ENCODE measurements at regions not wholly inside any gene's neighbourhood (a gene's known extent, or its start where the extent isn't known, plus 50 kb on each side); places are given as distances from the start of the nearest gene placed in this dataset.

DNA sequence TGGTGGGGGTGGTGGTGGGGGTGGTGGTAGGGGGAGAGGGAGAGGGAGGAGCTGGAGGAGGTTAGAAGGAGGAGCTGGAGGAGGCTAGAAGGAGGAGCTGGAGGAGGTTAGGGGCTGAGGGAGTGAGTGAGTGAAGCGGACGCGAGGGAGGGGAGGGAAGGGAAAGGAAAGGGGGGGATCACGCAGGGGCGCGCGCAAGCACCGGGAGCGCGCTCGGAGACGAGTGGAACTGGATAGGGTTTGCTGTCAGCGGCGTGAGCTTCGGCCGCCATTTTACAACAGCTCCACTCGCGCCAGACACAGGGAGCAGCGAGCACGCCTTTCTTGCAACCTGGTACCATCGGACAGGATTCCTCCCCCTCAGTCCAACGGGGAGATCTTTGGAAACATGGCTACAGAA, 90.5 kb upstream of the FERMT1 start:
- Histone ChIP-seq H3K27me3 (replicated peaks; ENCODE audit: insufficient read depth) (no peaks in the 10 kb centered on the region), H3K27ac (no peak overlapping the region), H3K9me3 (no peaks in the 10 kb centered on the region), H3K4me3 (no peak overlapping the region), H3K36me3 (no peaks in the 10 kb centered on the region), H3K4me1 (ENCODE audit: control insufficient read depth in 1 of 2, low read depth in 2 of 2) (no peaks in the 10 kb centered on the region)
- DNase-seq (ENCODE audit: low spot score) = no peak
- TF ChIP-seq, protein P1, sequence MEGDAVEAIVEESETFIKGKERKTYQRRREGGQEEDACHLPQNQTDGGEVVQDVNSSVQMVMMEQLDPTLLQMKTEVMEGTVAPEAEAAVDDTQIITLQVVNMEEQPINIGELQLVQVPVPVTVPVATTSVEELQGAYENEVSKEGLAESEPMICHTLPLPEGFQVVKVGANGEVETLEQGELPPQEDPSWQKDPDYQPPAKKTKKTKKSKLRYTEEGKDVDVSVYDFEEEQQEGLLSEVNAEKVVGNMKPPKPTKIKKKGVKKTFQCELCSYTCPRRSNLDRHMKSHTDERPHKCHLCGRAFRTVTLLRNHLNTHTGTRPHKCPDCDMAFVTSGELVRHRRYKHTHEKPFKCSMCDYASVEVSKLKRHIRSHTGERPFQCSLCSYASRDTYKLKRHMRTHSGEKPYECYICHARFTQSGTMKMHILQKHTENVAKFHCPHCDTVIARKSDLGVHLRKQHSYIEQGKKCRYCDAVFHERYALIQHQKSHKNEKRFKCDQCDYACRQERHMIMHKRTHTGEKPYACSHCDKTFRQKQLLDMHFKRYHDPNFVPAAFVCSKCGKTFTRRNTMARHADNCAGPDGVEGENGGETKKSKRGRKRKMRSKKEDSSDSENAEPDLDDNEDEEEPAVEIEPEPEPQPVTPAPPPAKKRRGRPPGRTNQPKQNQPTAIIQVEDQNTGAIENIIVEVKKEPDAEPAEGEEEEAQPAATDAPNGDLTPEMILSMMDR (IDR thresholded peaks at IDR 0.05) = no peak
- ATAC-seq (ENCODE audit: insufficient number of reproducible peaks, low FRiP score, low read depth) = no peak

DNA sequence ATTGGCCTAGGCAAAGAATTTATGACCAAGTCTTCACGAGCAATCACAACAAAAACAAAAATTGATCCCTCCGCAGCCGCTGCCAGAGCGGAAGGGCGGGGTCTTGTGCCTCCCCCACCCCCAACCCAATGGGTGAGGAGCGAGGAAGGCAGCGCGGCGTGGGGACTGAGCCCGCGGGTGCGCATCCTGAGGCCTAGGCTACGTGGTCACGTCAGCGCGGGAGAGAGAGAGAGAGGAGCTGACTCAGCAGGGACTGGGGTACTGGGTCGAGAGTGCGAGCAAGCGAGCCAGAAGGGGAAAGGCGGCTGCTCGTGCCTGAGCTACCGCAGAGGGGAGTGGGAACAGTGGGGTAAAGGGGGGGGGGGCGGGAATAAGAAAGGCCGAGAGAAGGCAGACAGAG, 90.1 kb upstream of the FERMT1 start:
- TF ChIP-seq, protein P1 (IDR thresholded peaks at IDR 0.05) = no peak
- Histone ChIP-seq H3K9me3 (no peaks in the 10 kb centered on the region), H3K27ac (no peak overlapping the region), H3K4me1 (ENCODE audit: control insufficient read depth in 1 of 2, low read depth in 2 of 2) (no peaks in the 10 kb centered on the region), H3K36me3 (no peaks in the 10 kb centered on the region), H3K4me3 (no peak overlapping the region), H3K27me3 (replicated peaks; ENCODE audit: insufficient read depth) (no peaks in the 10 kb centered on the region)
- DNase-seq (ENCODE audit: low spot score) (no peak), ATAC-seq (ENCODE audit: insufficient number of reproducible peaks, low FRiP score, low read depth) (no peak)

DNA sequence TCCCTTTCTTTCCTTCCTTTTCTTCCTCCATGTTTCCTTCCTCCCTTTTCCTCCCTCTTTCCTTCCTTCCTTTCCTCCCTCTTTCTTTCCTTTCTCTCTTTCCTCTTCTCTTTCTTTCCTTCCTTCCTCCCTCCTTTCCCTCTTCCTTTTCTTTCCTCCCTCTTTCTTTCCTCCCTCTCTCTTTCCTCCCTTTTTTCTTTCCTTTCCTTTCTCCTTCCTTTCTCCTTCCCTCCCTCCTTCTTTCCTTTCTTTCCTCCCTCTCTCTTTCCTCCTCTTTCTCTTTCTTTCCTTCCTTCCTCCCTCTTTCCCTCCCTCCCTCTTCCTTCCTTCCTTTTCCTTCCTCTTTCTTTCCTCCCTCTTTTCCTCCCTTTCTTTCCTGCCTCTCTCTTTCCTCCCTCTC, 86.3 kb upstream of the FERMT1 start:
- Histone ChIP-seq H3K4me3 (no peak overlapping the region), H3K27me3 (replicated peaks; ENCODE audit: insufficient read depth) (no peaks in the 10 kb centered on the region), H3K27ac (no peak overlapping the region), H3K9me3 (no peaks in the 10 kb centered on the region), H3K4me1 (ENCODE audit: control insufficient read depth in 1 of 2, low read depth in 2 of 2) (no peaks in the 10 kb centered on the region), H3K36me3 (no peaks in the 10 kb centered on the region)
- ATAC-seq (ENCODE audit: insufficient number of reproducible peaks, low FRiP score, low read depth) (no peak), DNase-seq (ENCODE audit: low spot score) (no peak)
- TF ChIP-seq, protein P1 (IDR thresholded peaks at IDR 0.05) = no peak

DNA sequence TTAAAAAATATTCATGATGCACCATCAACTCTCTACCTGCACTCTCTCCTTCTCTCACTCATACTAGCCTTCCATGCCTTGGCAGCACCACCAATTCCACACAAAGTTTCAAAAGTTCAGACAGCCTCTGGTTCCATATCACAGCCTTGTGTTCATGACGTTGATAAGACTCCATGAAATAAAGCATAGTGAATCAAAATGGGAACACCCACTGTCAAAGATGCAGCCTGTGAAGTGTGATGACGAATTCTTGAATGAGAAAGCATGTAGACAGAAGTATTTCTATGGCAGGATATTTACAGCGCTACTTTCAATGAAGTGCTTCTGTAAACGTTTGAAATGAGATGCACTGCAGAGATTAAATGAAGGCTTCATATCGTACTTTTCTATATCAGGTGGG, 77.3 kb upstream of the FERMT1 start:
- Histone ChIP-seq H3K4me1 (ENCODE audit: control insufficient read depth in 1 of 2, low read depth in 2 of 2) (no peaks in the 10 kb centered on the region), H3K27ac (no peak overlapping the region), H3K9me3 (no peaks in the 10 kb centered on the region), H3K27me3 (replicated peaks; ENCODE audit: insufficient read depth) (no peaks in the 10 kb centered on the region), H3K4me3 (no peak overlapping the region), H3K36me3 (no peaks in the 10 kb centered on the region)
- no peak for DNase-seq (ENCODE audit: low spot score)
- TF ChIP-seq, protein P1 (IDR thresholded peaks at IDR 0.05) = no peak
- ATAC-seq (ENCODE audit: insufficient number of reproducible peaks, low FRiP score, low read depth) = no peak

DNA sequence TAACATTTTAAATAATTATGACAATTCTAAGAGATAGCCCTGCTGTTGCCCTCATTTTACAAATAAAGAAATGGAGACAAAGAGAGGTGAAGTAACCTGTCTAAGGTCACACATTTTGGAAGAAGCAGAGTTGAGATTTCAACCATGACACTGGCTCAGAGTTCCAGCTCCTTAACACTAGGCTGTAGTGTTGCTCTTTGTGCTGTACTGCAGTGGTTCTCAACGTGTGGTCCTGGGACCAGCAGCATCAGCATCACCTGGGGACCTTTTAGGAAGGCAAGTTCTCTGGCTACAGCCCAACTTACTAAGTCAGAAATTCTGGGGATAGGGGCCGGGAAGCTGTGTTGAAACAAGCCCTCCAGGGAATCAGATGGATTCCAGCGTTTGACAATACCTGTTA, 62.4 kb upstream of the FERMT1 start:
- Histone ChIP-seq H3K4me3 (no peak overlapping the region), H3K4me1 (ENCODE audit: control insufficient read depth in 1 of 2, low read depth in 2 of 2) (no peaks in the 10 kb centered on the region), H3K9me3 (no peaks in the 10 kb centered on the region), H3K27ac (no peak overlapping the region), H3K27me3 (replicated peaks; ENCODE audit: insufficient read depth) (no peaks in the 10 kb centered on the region), H3K36me3 (no peaks in the 10 kb centered on the region)
- DNase-seq (ENCODE audit: low spot score) (no peak), ATAC-seq (ENCODE audit: insufficient number of reproducible peaks, low FRiP score, low read depth) (no peak)
- TF ChIP-seq, protein P1 (IDR thresholded peaks at IDR 0.05) = no peak
